ENCODE measurements at regions not wholly inside any gene's neighbourhood (a gene's known extent, or its start where the extent isn't known, plus 50 kb on each side); places are given as distances from the start of the nearest gene placed in this dataset.
"Not testable (repeated sequence)": the region's sequence is repeated elsewhere in the genome, so short reads cannot be mapped to it uniquely, and the experiment has no call there.

GRCh38 chr14:89061696-89062095 is 237.2 kb downstream of the TTC8 start:
- no peak for DNase-seq (ENCODE audit: low spot score)

GRCh38 chr14:89065879-89066278 is 241.4 kb downstream of the TTC8 start:
- no peak for DNase-seq (ENCODE audit: low spot score)

- DNase-seq (ENCODE audit: low spot score): no peak
Observed at GRCh38 chr14:89067293-89067972, 243.0 kb downstream of the TTC8 start.

- DNase-seq (ENCODE audit: low spot score): no peak
Observed at GRCh38 chr14:89078021-89078795, 253.8 kb downstream of the TTC8 start.

GRCh38 chr14:89085231-89085731 is 260.8 kb downstream of the TTC8 start:
- DNase-seq (ENCODE audit: low spot score): no peak

- DNase-seq (ENCODE audit: low spot score): no peak
Observed at GRCh38 chr14:89085737-89086382, 261.4 kb downstream of the TTC8 start.

GRCh38 chr14:89088530-89088929 is 264.1 kb downstream of the TTC8 start:
- no peak for DNase-seq (ENCODE audit: low spot score)

- no peak for DNase-seq (ENCODE audit: low spot score)
Observed at GRCh38 chr14:89089330-89089729, 264.9 kb downstream of the TTC8 start.

GRCh38 chr14:89091781-89092180 is 267.3 kb downstream of the TTC8 start:
- DNase-seq (ENCODE audit: low spot score): no peak

GRCh38 chr14:89093083-89093730 is 268.8 kb downstream of the TTC8 start:
- DNase-seq (ENCODE audit: low spot score): no peak

- DNase-seq (ENCODE audit: low spot score): peak; percentile 14
Observed at GRCh38 chr14:89095036-89095435, 270.6 kb downstream of the TTC8 start.

- no peak for DNase-seq (ENCODE audit: low spot score)
Observed at GRCh38 chr14:89096946-89097345, 272.5 kb downstream of the TTC8 start.

GRCh38 chr14:89098254-89098653 is 273.8 kb downstream of the TTC8 start:
- no peak for DNase-seq (ENCODE audit: low spot score)

GRCh38 chr14:89104171-89104817 is 279.8 kb downstream of the TTC8 start:
- not testable (repeated sequence) for DNase-seq (ENCODE audit: low spot score)

- not testable (repeated sequence) for DNase-seq (ENCODE audit: low spot score)
Observed at GRCh38 chr14:89104861-89105260, 280.4 kb downstream of the TTC8 start.
